DLD1 (cell line): ENCODE measurements at regions not wholly inside any gene's neighbourhood (a gene's known extent, or its start where the extent isn't known, plus 50 kb on each side); places are given as distances from the start of the nearest gene placed in this dataset.
"Not testable (repeated sequence)": the region's sequence is repeated elsewhere in the genome, so short reads cannot be mapped to it uniquely, and the experiment has no call there.

Experiments
- in situ Hi-C: cut with HindIII; loops from 2 replicates; pipeline ENCODE4 v1.10.0; 2017; ENCODE audit warnings: low sequenced_read_pairs

GRCh38 chr2:192657362-192657761, 462.6 kb upstream of the TMEFF2 start:
- in situ Hi-C loops: no loop called here

GRCh38 chr2:192655916-192656315, 461.2 kb upstream of the TMEFF2 start:
- in situ Hi-C loops: no loop called here

GRCh38 chr2:192645811-192646598, 451.3 kb upstream of the TMEFF2 start:
- in situ Hi-C loops: no loop called here

GRCh38 chr2:192634557-192634956, 439.8 kb upstream of the TMEFF2 start:
- in situ Hi-C loops: no loop called here

GRCh38 chr2:192628017-192628416, 433.3 kb upstream of the TMEFF2 start:
- in situ Hi-C loops: no loop called here

- in situ Hi-C loops: no loop called here
Measured at GRCh38 chr2:192615105-192615504, 420.4 kb upstream of the TMEFF2 start.

GRCh38 chr2:192604295-192604694, 409.6 kb upstream of the TMEFF2 start:
- in situ Hi-C loops: no loop called here

- in situ Hi-C loops: not testable (repeated sequence)
Measured at GRCh38 chr2:192598649-192599048, 403.9 kb upstream of the TMEFF2 start.

GRCh38 chr2:192593561-192593960, 398.8 kb upstream of the TMEFF2 start:
- in situ Hi-C loops: no loop called here

- in situ Hi-C loops: no loop called here
Measured at GRCh38 chr2:192591617-192592016, 396.9 kb upstream of the TMEFF2 start.

- in situ Hi-C loops: no loop called here
Measured at GRCh38 chr2:192585418-192585817, 390.7 kb upstream of the TMEFF2 start.

- in situ Hi-C loops: no loop called here
Measured at GRCh38 chr2:192584976-192585375, 390.2 kb upstream of the TMEFF2 start.

GRCh38 chr2:192579965-192580700, 385.4 kb upstream of the TMEFF2 start:
- in situ Hi-C loops: no loop called here

- in situ Hi-C loops: no loop called here
Measured at GRCh38 chr2:192578780-192579179, 384.0 kb upstream of the TMEFF2 start.

- in situ Hi-C loops: no loop called here
Measured at GRCh38 chr2:192577706-192578105, 383.0 kb upstream of the TMEFF2 start.

GRCh38 chr2:192574552-192574951, 379.8 kb upstream of the TMEFF2 start:
- in situ Hi-C loops: no loop called here

- in situ Hi-C loops: no loop called here
Measured at GRCh38 chr2:192571636-192572035, 376.9 kb upstream of the TMEFF2 start.

- in situ Hi-C loops: no loop called here
Measured at GRCh38 chr2:192570788-192571187, 376.1 kb upstream of the TMEFF2 start.

- in situ Hi-C loops: no loop called here
Measured at GRCh38 chr2:192566863-192567262, 372.1 kb upstream of the TMEFF2 start.

GRCh38 chr2:192560326-192560725, 365.6 kb upstream of the TMEFF2 start:
- in situ Hi-C loops: no loop called here

GRCh38 chr2:192559587-192559986, 364.9 kb upstream of the TMEFF2 start:
- in situ Hi-C loops: no loop called here

GRCh38 chr2:192558637-192559036, 363.9 kb upstream of the TMEFF2 start:
- in situ Hi-C loops: no loop called here
